ENCODE measurements at regions not wholly inside any gene's neighbourhood (a gene's known extent, or its start where the extent isn't known, plus 50 kb on each side); places are given as distances from the start of the nearest gene placed in this dataset.

GRCh38 chr22:49023161-49023878 lies 804.4 kb downstream of the BRD1 start:
- DNase-seq: no peak
- no peak overlapping the region for H3K9ac ChIP-seq (ENCODE audit: low read length)
- H4K20me1 ChIP-seq (ENCODE audit: control insufficient read depth, insufficient read depth, low read length, poor library complexity, severe bottlenecking): no peaks in the 10 kb centered on the region
- H3K4me1 ChIP-seq (ENCODE audit: control insufficient read depth in 2 of 2, insufficient read depth in 2 of 2, low read length in 2 of 2): no peaks in the 10 kb centered on the region
- no peak overlapping the region for H3K4me2 ChIP-seq (replicated peaks; ENCODE audit: low read depth, low read length, poor library complexity, severe bottlenecking)
- H3K27me3 Mint-ChIP-seq: no peaks in the 10 kb centered on the region
- CTCF ChIA-PET: no interaction called here
- no peak overlapping the region for H3K4me3 Mint-ChIP-seq
- no peak overlapping the region for H3K4me3 ChIP-seq (ENCODE audit: control extremely low read depth in 1 of 5, extremely low read depth in 1 of 5, insufficient read depth in 1 of 5, low read depth in 2 of 5, low read length in 4 of 5)
- H3K27me3 ChIP-seq (replicated peaks in 1 of 4; ENCODE audit: control extremely low read depth in 1 of 4, control insufficient read depth in 3 of 4, insufficient read depth in 4 of 4, low read length in 3 of 4): no peaks in the 10 kb centered on the region
- no peaks in the 10 kb centered on the region for H3K4me1 Mint-ChIP-seq
- POLR2A ChIA-PET: no interaction called here
- H3K79me2 ChIP-seq (ENCODE audit: control insufficient read depth, insufficient read depth, low read length): no peaks in the 10 kb centered on the region
- intact Hi-C loops (cut with micrococcal nuclease): no loop called here
- no peaks in the 10 kb centered on the region for H3K36me3 ChIP-seq (replicated peaks in 1 of 2; ENCODE audit: control extremely low read depth in 1 of 2, control insufficient read depth in 1 of 2, extremely low read depth in 1 of 2, insufficient read depth in 2 of 2, low read length in 1 of 2)
- H3K9me3 Mint-ChIP-seq (ENCODE audit: insufficient read depth): no peaks in the 10 kb centered on the region
- H3K9me3 ChIP-seq (ENCODE audit: control extremely low read depth in 1 of 3, control insufficient read depth in 2 of 3, insufficient read depth in 1 of 3, low read length in 2 of 3): peaks cover 0 to 12% (median 0%) of the 10 kb centered on the region in 3 donors
- H2AFZ ChIP-seq (ENCODE audit: insufficient read depth, low read depth, low read length, poor library complexity, severe bottlenecking): no peak overlapping the region
- no peak for TF ChIP-seq CTCF (IDR thresholded peaks at IDR 0.05)
- no peak for TF ChIP-seq EZH2 (IDR thresholded peaks at IDR 0.05; ENCODE audit: borderline replicate concordance, insufficient read depth, low read depth, low read length, poor library complexity, severe bottlenecking)
- H3K27ac Mint-ChIP-seq: no peak overlapping the region
- no peak overlapping the region for H3K27ac ChIP-seq (ENCODE audit: low read length in 2 of 2)
- 86% methylated on average over 14 of the region's 22 CpGs for WGBS (ENCODE audit: insufficient coverage)
- ATAC-seq (ENCODE audit: low read depth): no peak

- no peak overlapping the region for H3K27ac ChIP-seq (ENCODE audit: low read length in 2 of 2)
- CTCF ChIA-PET: no interaction called here
- DNase-seq: no peak
- no peak overlapping the region for H3K4me2 ChIP-seq (replicated peaks; ENCODE audit: low read depth, low read length, poor library complexity, severe bottlenecking)
- Mint-ChIP-seq H3K9me3 (ENCODE audit: insufficient read depth) (no peaks in the 10 kb centered on the region), H3K4me1 (no peaks in the 10 kb centered on the region), H3K27me3 (no peaks in the 10 kb centered on the region), H3K27ac (no peak overlapping the region), H3K4me3 (no peak overlapping the region)
- no peaks in the 10 kb centered on the region for H3K4me1 ChIP-seq (ENCODE audit: control insufficient read depth in 2 of 2, insufficient read depth in 2 of 2, low read length in 2 of 2)
- intact Hi-C loops (cut with micrococcal nuclease): no loop called here
- no peak overlapping the region for H3K9ac ChIP-seq (ENCODE audit: low read length)
- no peaks in the 10 kb centered on the region for H3K79me2 ChIP-seq (ENCODE audit: control insufficient read depth, insufficient read depth, low read length)
- no peaks in the 10 kb centered on the region for H3K36me3 ChIP-seq (replicated peaks in 1 of 2; ENCODE audit: control extremely low read depth in 1 of 2, control insufficient read depth in 1 of 2, extremely low read depth in 1 of 2, insufficient read depth in 2 of 2, low read length in 1 of 2)
- no peak overlapping the region for H3K4me3 ChIP-seq (ENCODE audit: control extremely low read depth in 1 of 5, extremely low read depth in 1 of 5, insufficient read depth in 1 of 5, low read depth in 2 of 5, low read length in 4 of 5)
- H4K20me1 ChIP-seq (ENCODE audit: control insufficient read depth, insufficient read depth, low read length, poor library complexity, severe bottlenecking): no peaks in the 10 kb centered on the region
- ATAC-seq (ENCODE audit: low read depth): no peak
- H3K9me3 ChIP-seq (ENCODE audit: control extremely low read depth in 1 of 3, control insufficient read depth in 2 of 3, insufficient read depth in 1 of 3, low read length in 2 of 3): peaks cover 0 to 12% (median 0%) of the 10 kb centered on the region in 3 donors
- POLR2A ChIA-PET: no interaction called here
- 89% methylated on average over 3 of the region's 4 CpGs for whole genome bisulfite sequencing (ENCODE audit: insufficient coverage)
- TF ChIP-seq CTCF (IDR thresholded peaks at IDR 0.05): no peak
- no peaks in the 10 kb centered on the region for H3K27me3 ChIP-seq (replicated peaks in 1 of 4; ENCODE audit: control extremely low read depth in 1 of 4, control insufficient read depth in 3 of 4, insufficient read depth in 4 of 4, low read length in 3 of 4)
- no peak overlapping the region for H2AFZ ChIP-seq (ENCODE audit: insufficient read depth, low read depth, low read length, poor library complexity, severe bottlenecking)
Observed at GRCh38 chr22:49022816-49023160, 804.9 kb downstream of the BRD1 start.
